A673 (cell line): ENCODE measurements at regions not wholly inside any gene's neighbourhood (a gene's known extent, or its start where the extent isn't known, plus 50 kb on each side); places are given as distances from the start of the nearest gene placed in this dataset.

Experiments used
- BruUV-seq: library from RNA; stranded (reverse); fragments of 400-500 nt; replicated peaks from 2 replicates; lab custom pipeline; 2021; lab: Mats Ljungman, UMichigan
- CTCF ChIA-PET: fragments of 300-600 bp; sonication (Branson Sonifier 250); formaldehyde crosslinking; loops from one replicate; lab custom pipeline; 2022; ENCODE audit warnings: antibody characterized with exemption; lab: Charles Lee
- POLR2A ChIA-PET: fragments of 300-600 bp; sonication (Branson Sonifier 250); formaldehyde crosslinking; loops from one replicate; lab custom pipeline; 2022; ENCODE audit warnings: antibody characterized with exemption; ENCODE audit not compliant: low non-redundant PET; lab: Charles Lee
- DNase-seq: peaks from one replicate; pipeline ENCODE4 v3.0.0-alpha.2; 2015; ENCODE audit warnings: low spot score
- H3K27ac ChIP-seq: fragments of 200-600 bp; sonication (generic); 2 replicates; pipeline ENCODE4 v1.5.1; 2016; ENCODE audit warnings: mixed run types, low read depth, mild to moderate bottlenecking, mixed read lengths, antibody characterized with exemption, low read length; ENCODE audit not compliant: poor library complexity, severe bottlenecking
- H3K27me3 ChIP-seq: fragments of 200-600 bp; sonication (generic); replicated peaks from 2 replicates; pipeline ENCODE4 v1.6.1; 2017; ENCODE audit warnings: mixed run types, low read depth, mild to moderate bottlenecking, mixed read lengths, antibody characterized with exemption, low read length; ENCODE audit not compliant: insufficient read depth, poor library complexity
- H3K36me3 ChIP-seq: fragments of 200-600 bp; sonication (generic); 2 replicates; pipeline ENCODE4 v1.6.1; 2016; ENCODE audit warnings: mixed run types, mild to moderate bottlenecking, mixed read lengths, antibody characterized with exemption, low read length; ENCODE audit not compliant: insufficient read depth, poor library complexity, severe bottlenecking
- H3K4me1 ChIP-seq: fragments of 200-600 bp; sonication (generic); 2 replicates; pipeline ENCODE4 v1.6.1; 2017; ENCODE audit warnings: mixed run types, mild to moderate bottlenecking, mixed read lengths, antibody characterized with exemption, low read length; ENCODE audit not compliant: insufficient read depth, poor library complexity, severe bottlenecking
- H3K4me3 ChIP-seq: fragments of 200-600 bp; sonication (generic); 2 replicates; pipeline ENCODE4 v1.5.1; 2016; ENCODE audit warnings: low read depth, mixed run types, mild to moderate bottlenecking, mixed read lengths, low read length; ENCODE audit not compliant: poor library complexity, severe bottlenecking
- H3K9me3 ChIP-seq: fragments of 200-600 bp; sonication (generic); 2 replicates; pipeline ENCODE4 v1.6.1; 2016; ENCODE audit warnings: mixed run types, low read depth, mild to moderate bottlenecking, mixed read lengths, antibody characterized with exemption, low read length; ENCODE audit not compliant: poor library complexity, severe bottlenecking
- CTCF ChIP-seq: fragments of 300-800, 200-600 bp; sonication (generic); conservative IDR thresholded peaks from 2 replicates; pipeline ENCODE4 v1.5.1; 2017; ENCODE audit warnings: low read depth, mild to moderate bottlenecking, antibody characterized with exemption, low read length, moderate library complexity, mixed read lengths
- EZH2 ChIP-seq: fragments of 200-600 bp; sonication (generic); IDR thresholded peaks from 2 replicates; pipeline ENCODE4 v1.6.1; 2017; ENCODE audit warnings: borderline replicate concordance, low read depth, mild to moderate bottlenecking, mixed read lengths, antibody characterized with exemption, low read length; ENCODE audit not compliant: poor library complexity, severe bottlenecking
- intact Hi-C: fragments of 100-400 bp; cut with micrococcal nuclease; formaldehyde crosslinking; loops from one replicate; pipeline ENCODE4 v1.10.0; 2022; ENCODE audit not compliant: unreplicated experiment

GRCh38 chr22:47767403-47767802, 1005.0 kb downstream of the TBC1D22A start:
- H3K27ac ChIP-seq, result no peak overlapping the region
- BruUV-seq, result no TSS peak
- no peak for TF ChIP-seq CTCF
- no peak for TF ChIP-seq EZH2
- ChIA-PET CTCF (no interaction called here), POLR2A (no interaction called here)
- no peaks in the 10 kb centered on the region for H3K27me3 ChIP-seq
- no peaks in the 10 kb centered on the region for H3K36me3 ChIP-seq
- H3K4me3 ChIP-seq, result no peak overlapping the region
- DNase-seq, result no peak
- H3K4me1 ChIP-seq, result no peaks in the 10 kb centered on the region
- H3K9me3 ChIP-seq, result no peaks in the 10 kb centered on the region
- intact Hi-C loops, result no loop called here

- no peak overlapping the region for H3K27ac ChIP-seq
- H3K4me3 ChIP-seq, result no peak overlapping the region
- TF ChIP-seq CTCF (no peak), EZH2 (no peak)
- POLR2A ChIA-PET, result no interaction called here
- H3K4me1 ChIP-seq, result no peaks in the 10 kb centered on the region
- no peaks in the 10 kb centered on the region for H3K9me3 ChIP-seq
- no peaks in the 10 kb centered on the region for H3K36me3 ChIP-seq
- no TSS peak for BruUV-seq
- intact Hi-C loops, result no loop called here
- H3K27me3 ChIP-seq, result no peaks in the 10 kb centered on the region
- DNase-seq, result no peak
- CTCF ChIA-PET, result no interaction called here
Observed at GRCh38 chr22:47765757-47766156, 1003.3 kb downstream of the TBC1D22A start.

- CTCF ChIA-PET, result no interaction called here
- POLR2A ChIA-PET, result no interaction called here
- intact Hi-C loops, result no loop called here
- Histone ChIP-seq H3K27me3 (no peaks in the 10 kb centered on the region), H3K9me3 (no peaks in the 10 kb centered on the region), H3K4me3 (no peak overlapping the region), H3K27ac (no peak overlapping the region), H3K4me1 (no peaks in the 10 kb centered on the region), H3K36me3 (no peaks in the 10 kb centered on the region)
- DNase-seq, result no peak
- no TSS peak for BruUV-seq
- no peak for TF ChIP-seq CTCF
- TF ChIP-seq EZH2, result no peak
Observed at GRCh38 chr22:47762141-47762540, 999.7 kb downstream of the TBC1D22A start.
